ENCODE measurements at regions not wholly inside any gene's neighbourhood (a gene's known extent, or its start where the extent isn't known, plus 50 kb on each side); places are given as distances from the start of the nearest gene placed in this dataset.

DNA sequence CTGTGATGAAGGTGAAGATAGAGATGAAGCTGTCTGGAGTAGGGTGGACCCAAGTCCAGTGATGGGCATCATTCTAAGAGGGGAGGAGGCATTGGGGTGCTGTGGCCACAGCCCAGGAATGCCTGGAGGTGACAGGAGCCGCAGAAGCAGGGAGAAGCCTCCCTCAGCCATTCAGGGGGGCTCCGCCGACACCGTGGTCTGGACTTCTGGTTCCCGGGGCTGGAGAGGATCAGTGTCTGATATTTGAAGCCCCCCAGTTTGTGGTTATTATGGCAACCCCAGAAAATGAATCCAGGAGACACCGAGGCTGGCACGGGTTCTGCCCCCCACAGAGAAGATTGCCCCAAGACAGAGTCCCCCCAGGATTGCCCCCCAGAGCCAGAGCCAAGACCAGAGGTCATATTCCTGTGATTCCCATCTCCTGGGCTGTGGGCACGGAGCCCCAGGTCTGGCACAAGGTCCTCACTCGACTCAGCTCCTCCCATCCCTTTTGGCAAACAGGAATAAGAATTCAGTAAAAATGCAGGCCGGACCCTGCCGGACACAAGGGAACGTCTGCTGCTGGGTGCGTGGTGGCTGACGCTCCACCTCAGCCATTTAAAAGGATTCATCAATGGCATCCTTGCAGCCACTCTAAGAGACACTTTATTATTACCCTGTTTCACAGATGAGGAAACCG is 116.6 kb downstream of the CPZ start:
- 81 to 83% methylated on average over 15 of the region's 15 CpGs for WGBS, 2 donors
- no peaks in the 10 kb centered on the region for H3K4me1 ChIP-seq
- H3K9me3 ChIP-seq = peaks cover 0 to 9% (median 6%) of the 10 kb centered on the region in 4 donors
- H3K36me3 ChIP-seq = no peaks in the 10 kb centered on the region
- peak; percentile 36 for DNase-seq
- no peak overlapping the region for H3K27ac ChIP-seq
- TF ChIP-seq, protein P1, sequence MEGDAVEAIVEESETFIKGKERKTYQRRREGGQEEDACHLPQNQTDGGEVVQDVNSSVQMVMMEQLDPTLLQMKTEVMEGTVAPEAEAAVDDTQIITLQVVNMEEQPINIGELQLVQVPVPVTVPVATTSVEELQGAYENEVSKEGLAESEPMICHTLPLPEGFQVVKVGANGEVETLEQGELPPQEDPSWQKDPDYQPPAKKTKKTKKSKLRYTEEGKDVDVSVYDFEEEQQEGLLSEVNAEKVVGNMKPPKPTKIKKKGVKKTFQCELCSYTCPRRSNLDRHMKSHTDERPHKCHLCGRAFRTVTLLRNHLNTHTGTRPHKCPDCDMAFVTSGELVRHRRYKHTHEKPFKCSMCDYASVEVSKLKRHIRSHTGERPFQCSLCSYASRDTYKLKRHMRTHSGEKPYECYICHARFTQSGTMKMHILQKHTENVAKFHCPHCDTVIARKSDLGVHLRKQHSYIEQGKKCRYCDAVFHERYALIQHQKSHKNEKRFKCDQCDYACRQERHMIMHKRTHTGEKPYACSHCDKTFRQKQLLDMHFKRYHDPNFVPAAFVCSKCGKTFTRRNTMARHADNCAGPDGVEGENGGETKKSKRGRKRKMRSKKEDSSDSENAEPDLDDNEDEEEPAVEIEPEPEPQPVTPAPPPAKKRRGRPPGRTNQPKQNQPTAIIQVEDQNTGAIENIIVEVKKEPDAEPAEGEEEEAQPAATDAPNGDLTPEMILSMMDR (IDR thresholded peaks at IDR 0.05) = no peak
- TF ChIP-seq POLR2AphosphoS5 (IDR thresholded peaks at IDR 0.05) (no peak), POLR2A (IDR thresholded peaks at IDR 0.05) (no peak), EP300 (IDR thresholded peaks at IDR 0.05) (no peak)
- no peak overlapping the region for H3K4me3 ChIP-seq
- intact Hi-C loops (cut with DNase I) = no loop called here
- H3K27me3 ChIP-seq = peaks cover 0 to 34% (median 0%) of the 10 kb centered on the region in 3 donors

DNA sequence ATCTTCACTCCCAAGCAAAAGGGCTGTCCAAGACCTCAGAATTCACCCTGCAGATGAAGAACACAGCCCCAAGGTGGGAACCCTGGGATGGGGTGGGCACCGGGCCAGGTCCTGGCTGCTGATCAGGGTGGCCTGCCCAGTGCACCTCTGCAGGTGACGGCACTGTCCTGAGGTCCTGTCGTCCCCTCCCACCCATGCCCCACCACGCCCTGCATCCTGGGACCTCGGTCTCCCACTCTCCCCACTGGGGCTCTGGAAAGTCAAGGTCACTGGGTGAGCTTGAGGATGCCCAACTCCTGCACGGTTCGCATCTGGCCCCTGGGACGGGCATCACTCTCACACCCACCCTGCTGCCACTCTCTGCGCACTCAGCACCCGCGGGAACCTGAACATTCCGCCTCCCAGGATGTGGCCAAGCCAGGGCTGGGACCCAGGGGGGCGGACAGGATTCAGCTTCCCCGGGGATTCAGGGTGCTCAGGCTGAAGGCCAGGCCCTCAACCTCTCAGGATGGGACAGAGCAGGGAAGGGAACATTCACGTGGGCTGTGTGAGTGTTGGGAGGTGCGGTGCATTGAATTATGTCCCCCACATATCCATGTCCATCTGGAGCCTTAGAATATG is 115.9 kb downstream of the CPZ start:
- Histone ChIP-seq H3K36me3 (no peaks in the 10 kb centered on the region), H3K27ac (no peak overlapping the region), H3K4me1 (no peaks in the 10 kb centered on the region), H3K4me3 (no peak overlapping the region), H3K9me3 (peaks cover 0 to 9% (median 6%) of the 10 kb centered on the region in 4 donors), H3K27me3 (peaks cover 0 to 38% (median 0%) of the 10 kb centered on the region in 3 donors)
- DNase-seq = peak; percentile 58
- intact Hi-C loops (cut with DNase I) = no loop called here
- TF ChIP-seq POLR2AphosphoS5 (IDR thresholded peaks at IDR 0.05) (no peak), POLR2A (IDR thresholded peaks at IDR 0.05) (no peak), EP300 (IDR thresholded peaks at IDR 0.05) (no peak)
- TF ChIP-seq, protein P1 (IDR thresholded peaks at IDR 0.05) = no peak
- WGBS, 2 donors = 78 to 81% methylated on average over 16 of the region's 16 CpGs

DNA sequence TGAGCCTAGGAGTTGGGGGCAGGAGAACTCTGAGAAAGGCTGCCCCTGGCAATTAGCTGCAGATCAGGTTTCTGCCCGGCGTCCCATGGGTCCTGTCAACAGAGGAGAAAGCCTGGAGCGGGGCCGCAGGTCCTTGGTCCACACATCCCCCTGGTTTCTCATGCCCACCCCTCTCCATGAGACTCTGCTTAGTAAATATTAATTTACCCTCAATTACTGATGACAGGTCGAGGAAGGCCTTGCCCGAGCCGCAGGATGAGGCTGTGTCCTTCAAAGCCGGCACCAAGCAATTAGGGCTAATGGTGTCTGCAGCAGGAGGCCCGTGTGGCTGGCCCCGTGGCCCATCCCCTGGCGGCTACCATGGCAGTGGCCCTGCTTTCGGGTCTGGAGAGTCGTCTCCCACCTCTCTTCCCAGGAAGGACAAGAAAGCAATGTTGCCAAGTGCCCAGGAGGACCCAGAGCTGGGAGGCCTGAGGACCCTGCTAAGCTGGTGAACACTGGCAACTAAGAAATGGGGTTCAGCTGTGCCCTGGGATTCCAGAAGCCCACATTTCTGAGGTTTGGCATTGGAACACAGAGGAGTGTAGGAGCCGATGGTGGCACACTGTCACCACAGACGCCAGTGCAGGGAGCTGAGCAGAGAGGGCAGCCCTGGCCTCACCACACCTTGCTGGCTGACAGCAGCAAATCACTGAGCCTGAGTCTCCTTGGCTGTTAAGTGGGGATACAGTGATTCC is 114.6 kb downstream of the CPZ start:
- intact Hi-C loops (cut with DNase I) = no loop called here
- Histone ChIP-seq H3K27me3 (peaks cover 0 to 49% (median 0%) of the 10 kb centered on the region in 3 donors), H3K36me3 (no peaks in the 10 kb centered on the region), H3K27ac (no peak overlapping the region), H3K9me3 (peaks cover 0 to 3% (median 0%) of the 10 kb centered on the region in 4 donors), H3K4me3 (no peak overlapping the region), H3K4me1 (no peaks in the 10 kb centered on the region)
- 57 to 59% methylated on average over 15 of the region's 15 CpGs for WGBS, 2 donors
- DNase-seq = peak; percentile 38
- TF ChIP-seq POLR2A (IDR thresholded peaks at IDR 0.05) (no peak), EP300 (IDR thresholded peaks at IDR 0.05) (no peak), POLR2AphosphoS5 (IDR thresholded peaks at IDR 0.05) (no peak)
- TF ChIP-seq, protein P1 (IDR thresholded peaks at IDR 0.05) = no peak

DNA sequence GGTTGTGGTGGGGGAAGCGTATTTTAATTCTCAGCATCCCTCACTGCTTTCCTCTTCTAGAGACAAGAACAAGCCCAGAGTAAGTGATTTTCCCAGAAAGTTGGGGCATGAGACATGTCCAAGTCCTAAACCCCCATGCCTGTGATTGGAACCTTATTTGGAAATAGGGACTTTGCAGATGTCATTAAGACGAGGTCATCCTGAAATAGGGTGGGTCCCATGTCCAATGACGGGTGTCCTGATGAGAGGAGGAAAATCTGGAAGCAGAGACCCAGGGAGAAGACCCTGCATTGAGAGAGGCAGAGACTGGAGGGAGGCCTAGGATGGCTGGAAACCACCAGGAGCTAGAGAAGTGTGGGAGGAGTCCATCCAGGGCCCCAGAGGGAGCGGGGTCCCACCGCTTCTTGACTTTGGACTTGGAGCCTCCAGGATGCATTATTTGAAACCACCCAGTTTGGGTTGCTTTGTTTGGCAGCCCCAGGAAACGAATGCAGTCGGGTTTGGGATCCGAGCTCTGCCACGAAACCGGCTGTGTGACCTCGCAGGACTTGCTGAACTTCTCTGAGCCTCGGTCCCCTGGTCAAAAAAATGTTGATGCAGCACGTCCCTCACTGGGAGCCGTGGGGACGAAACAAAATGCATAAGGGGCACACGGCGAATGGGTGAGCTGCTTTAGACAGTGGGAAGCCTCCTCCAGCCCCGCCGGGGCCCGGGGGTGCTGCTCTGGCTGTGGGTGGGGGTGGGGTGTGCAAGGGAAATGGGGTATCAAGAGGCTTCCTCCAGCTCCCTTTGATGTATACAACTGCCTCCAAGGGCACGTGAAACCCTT is 113.9 kb downstream of the CPZ start:
- Histone ChIP-seq H3K27ac (no peak overlapping the region), H3K4me1 (no peaks in the 10 kb centered on the region), H3K9me3 (no peaks in the 10 kb centered on the region), H3K36me3 (no peaks in the 10 kb centered on the region), H3K4me3 (no peak overlapping the region), H3K27me3 (peaks cover 0 to 57% (median 0%) of the 10 kb centered on the region in 3 donors)
- intact Hi-C loops (cut with DNase I) = no loop called here
- DNase-seq = peak; percentile 45
- TF ChIP-seq, protein P1 (IDR thresholded peaks at IDR 0.05) = no peak
- TF ChIP-seq POLR2AphosphoS5 (IDR thresholded peaks at IDR 0.05) (no peak), EP300 (IDR thresholded peaks at IDR 0.05) (no peak), POLR2A (IDR thresholded peaks at IDR 0.05) (no peak)
- WGBS, 2 donors = 65 to 68% methylated on average over 21 of the region's 21 CpGs
